NCI-H128 (cell line): ENCODE measurements at regions not wholly inside any gene's neighbourhood (a gene's known extent, or its start where the extent isn't known, plus 50 kb on each side); places are given as distances from the start of the nearest gene placed in this dataset.
"Not testable (repeated sequence)": the region's sequence is repeated elsewhere in the genome, so short reads cannot be mapped to it uniquely, and the experiment has no call there.

ENCODE experiments used
- DNase-seq: peaks from one replicate; lab custom pipeline; 2025; ENCODE audit not compliant: unreplicated experiment; lab: John Stamatoyannopoulos, UW

GRCh38 chr5:18653216-18653752 lies 1019.0 kb downstream of the TAF11L14 start:
- no peak for DNase-seq

DNA sequence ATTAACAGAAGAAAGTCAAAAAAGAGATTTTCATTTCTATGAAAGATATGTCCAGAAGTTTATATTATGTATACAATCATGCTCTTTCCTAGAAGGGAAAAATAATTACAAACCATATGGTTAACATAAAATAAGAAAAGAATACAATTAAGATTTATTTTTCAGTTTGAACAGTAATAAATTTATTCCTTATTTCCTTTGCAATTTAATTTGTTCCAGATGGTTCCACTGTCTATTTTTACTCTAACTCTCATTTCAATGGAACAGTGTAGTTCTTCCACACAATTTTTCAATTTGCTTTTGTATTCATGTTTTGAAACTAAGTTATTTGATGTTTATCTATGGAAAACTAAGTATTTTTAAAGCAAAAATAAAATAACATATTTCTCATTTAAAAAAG lies 1026.3 kb downstream of the TAF11L14 start:
- DNase-seq: no peak

DNA sequence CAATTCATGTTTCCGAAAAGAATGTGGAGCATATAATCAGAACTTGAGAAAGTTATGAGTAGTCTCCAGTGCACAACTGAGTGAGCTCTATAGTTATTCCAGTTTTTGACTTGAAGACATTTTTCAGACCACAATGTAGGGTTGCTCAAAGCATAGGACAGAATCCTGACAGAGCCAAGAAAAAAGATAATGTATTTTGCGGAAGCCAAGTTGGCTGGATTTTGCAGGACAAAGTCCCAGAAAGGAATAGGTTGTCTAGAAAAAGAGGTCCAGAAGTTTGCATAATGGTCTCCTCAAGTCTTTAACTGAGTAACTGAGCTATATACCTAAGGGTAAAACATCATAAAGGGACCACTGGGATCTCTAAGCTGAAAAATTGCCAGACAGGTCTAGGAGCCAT lies 1028.0 kb downstream of the TAF11L14 start:
- no peak for DNase-seq

DNA sequence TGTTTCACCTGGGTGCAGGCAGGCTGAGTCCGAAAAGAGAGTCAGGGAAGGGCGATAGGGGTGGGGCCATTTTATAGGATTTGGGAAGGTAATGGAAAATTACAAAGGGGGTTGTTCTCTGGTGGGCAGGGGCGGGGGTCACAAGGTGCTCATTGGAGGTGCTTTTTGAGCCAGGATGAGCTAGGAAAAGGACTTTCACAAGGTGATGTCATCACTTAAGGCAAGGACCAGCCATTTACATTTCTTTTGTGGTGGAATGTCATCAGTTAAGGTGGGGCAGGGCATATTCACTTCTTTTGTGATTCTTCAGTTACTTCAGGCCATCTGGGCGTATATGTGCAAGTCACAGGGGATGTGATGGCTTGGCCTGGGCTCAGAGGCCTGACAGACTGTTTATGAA lies 1040.0 kb downstream of the TAF11L14 start:
- not testable (repeated sequence) for DNase-seq

GRCh38 chr5:18675041-18675440 lies 1040.8 kb downstream of the TAF11L14 start:
- no peak for DNase-seq

DNA sequence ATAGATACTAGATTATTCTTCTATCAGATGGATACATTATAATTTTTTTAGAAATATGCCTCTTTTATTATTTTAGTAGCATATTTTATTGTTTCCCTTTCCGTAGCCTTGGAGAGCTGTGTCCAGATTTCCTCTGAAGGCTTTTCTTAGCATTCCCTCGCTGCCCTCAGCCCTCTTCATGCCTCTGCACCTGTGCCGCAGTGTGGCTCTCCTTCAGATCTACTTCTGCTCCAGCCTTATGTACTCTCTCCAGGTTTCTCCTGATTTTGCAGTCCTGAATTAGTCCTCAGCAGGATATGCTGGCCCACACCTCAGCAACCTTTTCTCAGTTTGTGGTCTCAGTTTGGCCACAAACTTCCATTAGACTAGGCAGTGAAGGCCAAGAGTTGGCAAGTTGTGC lies 1052.0 kb downstream of the TAF11L14 start:
- DNase-seq: no peak

DNA sequence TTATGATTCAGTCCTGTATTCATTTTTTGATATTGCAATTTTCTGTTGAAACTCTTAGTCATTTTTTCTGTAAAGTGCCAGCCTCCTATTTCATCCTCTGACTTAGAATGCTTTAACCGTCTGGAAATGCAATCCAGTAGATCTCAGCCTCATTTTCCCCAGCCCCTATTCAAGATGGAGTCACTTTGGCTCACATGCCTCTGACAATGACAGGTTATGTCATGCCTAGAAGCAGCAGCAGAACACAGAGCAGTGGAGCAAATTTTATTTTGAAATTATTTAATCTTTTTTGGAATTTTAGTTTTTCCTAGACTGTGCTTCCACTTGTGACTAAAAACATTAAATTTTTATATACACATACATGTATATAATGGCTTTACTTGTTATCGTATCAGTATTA lies 1053.2 kb downstream of the TAF11L14 start:
- DNase-seq: no peak

DNA sequence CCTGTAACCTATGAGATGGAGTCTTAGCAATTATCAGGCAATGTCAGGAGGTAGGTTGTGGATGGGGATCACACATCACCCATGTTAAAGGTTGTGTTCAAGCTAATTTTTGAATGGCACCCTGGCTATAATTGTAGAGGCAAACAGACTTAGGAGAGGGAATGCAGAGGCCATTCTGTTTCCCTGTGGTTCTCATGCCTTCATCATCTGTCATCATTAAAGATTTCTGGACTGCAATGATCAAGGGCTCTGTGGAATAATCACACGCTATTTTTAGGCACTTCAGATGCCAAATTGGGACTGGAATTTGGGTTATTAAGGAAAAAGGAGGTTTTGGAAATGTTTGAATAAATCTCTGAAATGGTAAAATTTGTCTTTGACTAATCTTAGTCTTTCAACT lies 1065.4 kb downstream of the TAF11L14 start:
- no peak for DNase-seq

DNA sequence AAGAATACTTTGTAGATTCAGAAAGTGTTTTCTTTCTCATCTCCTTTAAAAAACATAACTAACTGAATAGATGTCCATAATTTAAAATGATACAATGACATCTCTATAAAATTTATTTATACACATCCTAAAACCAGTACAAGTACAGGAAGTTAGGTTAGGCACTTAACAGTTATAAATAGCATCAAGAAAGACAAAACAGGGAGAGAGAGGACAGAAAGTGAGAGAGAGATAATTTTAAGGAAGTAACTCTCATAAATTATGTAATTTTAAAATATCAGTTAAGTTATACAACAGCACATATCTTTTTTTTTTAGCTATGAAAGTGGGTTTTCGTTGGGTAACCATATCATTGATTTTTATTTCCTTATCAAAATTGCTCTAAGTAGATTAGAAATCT lies 1068.6 kb downstream of the TAF11L14 start:
- no peak for DNase-seq

GRCh38 chr5:18712936-18713485 lies 1078.8 kb downstream of the TAF11L14 start:
- DNase-seq: no peak

DNA sequence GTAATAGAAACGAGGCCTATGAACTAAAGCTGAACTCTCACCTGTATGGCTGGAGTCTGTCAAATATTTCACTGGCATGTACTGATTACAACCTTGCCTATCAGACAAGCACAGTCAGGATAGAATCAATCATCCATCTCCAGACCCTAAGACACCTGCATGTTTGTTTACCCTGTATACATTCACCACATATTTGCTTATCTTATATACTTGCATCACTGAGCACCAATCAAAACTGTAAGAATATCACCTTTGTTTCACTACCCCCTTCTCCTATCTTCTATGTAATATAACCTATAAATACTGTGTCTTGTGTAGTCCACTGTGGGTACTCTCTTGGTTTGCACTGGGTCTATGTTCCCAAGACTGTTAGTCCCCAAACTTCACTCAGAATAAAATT lies 1085.7 kb downstream of the TAF11L14 start:
- no peak for DNase-seq

- no peak for DNase-seq
Measured at GRCh38 chr5:18732556-18733479, 1098.6 kb downstream of the TAF11L14 start.

GRCh38 chr5:18736051-18736398 lies 1101.8 kb downstream of the TAF11L14 start:
- DNase-seq: no peak

DNA sequence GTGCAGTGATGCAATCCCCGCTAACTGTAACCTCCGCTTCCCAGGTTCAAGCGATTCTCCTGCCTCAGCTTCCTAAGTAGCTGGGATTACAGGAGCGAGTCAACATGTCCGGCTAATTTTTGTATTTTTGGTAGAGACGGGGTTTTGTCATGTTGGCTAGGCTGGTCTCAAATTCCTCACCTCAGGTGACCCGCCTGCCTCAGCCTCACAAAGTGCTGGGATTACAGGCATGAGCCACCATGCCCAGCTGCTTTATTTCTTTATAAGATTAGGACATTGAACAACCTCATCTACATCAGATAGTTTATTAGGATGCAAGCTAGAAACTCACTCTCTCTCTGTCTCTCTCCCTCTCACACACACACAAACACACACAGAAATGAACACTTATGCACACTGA lies 1102.5 kb downstream of the TAF11L14 start:
- DNase-seq: not testable (repeated sequence)

GRCh38 chr5:18740301-18740700 lies 1106.0 kb downstream of the TAF11L14 start:
- DNase-seq: no peak

DNA sequence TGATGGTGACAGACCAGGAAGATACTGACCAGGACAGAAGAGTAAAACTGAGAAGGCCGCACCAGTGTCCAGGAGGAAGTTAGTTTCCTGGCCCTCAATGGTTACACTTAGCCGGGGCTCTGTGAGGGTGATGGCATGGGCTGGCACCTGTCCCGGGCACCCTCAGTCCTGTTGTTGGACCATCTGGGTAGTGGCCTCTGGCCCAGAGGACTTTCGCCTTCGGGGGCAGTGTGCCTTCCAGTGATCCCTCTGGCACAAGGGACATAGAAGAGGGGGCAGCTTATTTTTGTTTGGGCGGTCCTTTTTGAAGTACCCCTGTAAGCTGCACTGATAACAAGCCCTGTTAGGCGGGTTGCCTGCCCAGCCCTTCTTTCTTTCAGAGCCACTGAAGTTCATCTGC lies 1108.6 kb downstream of the TAF11L14 start:
- DNase-seq: no peak

DNA sequence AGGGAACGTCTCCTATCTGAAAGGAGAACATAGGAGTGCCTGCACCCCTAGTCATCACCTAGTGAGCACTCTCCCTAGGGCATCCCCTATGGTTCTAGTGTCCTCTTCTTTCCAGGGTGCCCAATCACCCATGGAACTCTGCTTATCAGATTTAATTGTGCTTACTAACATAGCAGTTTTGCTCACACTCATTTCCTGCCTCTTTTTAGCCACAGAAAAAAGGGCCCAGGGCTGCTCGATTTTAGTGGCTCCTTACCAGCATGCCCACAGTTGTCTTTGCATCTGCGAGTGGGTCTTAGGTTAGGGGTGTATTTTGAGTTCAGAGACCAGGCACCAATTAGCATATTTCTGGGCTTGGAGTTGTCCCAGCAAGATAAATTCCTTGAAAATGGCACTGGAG lies 1110.2 kb downstream of the TAF11L14 start:
- no peak for DNase-seq

DNA sequence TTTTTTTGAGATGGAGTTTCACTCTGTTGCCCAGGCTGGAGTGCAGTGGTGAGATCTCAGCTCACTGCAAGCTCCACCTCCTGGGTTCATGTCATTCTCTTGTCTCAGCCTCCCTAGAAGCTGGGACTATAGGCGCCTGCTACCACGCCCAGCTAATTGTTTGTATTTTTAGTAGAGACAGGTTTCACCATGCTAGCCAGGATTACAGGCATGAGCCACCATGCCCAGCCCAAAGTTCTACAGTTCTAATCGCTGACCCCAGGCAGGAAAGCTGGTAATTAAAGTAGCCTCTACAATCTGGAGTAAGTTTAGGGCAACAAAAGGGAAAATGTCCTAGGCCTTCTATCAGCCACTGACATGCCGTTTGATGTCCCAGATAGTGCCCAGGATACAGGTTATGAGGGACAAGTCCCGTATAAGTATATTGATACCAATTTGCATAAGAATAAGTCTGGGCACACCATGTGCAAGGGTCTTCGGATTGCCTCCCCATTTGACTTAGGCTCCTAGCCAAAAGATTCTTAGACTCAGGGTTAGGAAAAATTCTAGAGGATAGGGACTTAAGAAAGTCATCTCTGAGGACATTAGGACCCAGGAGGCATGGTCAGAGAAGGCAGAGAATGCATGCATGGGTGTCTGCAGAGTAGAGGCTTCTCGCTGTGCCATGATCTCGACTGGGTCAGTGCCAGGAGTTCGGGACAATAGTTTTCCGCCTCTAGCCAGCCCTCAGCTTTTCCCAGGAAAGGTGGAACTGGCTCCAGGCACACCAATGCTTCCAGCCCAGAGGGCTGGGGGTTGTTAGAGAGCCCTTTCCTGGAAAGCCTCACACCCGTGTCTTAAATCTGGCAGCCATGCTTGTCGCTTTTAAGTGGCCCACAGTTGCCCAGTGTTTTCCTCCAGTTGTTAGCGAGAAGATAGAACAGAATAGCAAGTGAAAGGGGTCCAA lies 1111.1 kb downstream of the TAF11L14 start:
- peak; percentile 30 for DNase-seq

DNA sequence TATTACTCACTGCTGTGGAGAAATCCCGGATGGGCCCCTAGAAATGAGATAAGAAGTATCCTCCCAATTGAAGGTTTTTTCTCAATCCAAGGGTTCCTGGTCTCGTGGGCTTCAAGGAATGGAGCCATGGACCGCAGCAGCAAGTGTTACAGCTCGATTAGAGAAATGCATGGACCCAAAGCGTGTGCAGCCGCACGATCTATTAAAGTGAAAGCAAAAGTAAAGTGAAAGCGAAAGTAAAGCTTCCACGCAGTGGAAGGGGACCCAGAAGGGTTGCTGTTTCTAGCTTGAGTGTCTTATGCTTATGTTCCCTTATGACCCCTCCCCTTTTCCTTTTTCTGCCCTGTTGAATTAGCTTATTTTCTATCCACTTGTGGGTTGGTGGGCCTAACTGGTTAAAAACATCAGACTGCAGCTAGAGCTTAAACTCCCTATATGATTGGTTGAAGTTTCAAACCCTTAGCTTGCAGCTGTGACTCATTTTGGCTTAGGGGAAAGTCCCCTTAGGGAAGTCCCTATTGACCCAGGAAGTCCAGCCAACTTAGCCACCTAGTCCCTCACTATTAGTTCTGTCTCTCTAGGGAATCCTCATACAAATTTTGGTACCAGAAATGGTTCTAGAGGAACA lies 1111.8 kb downstream of the TAF11L14 start:
- DNase-seq: peak; percentile 30

- no peak for DNase-seq
Measured at GRCh38 chr5:18749763-18750162, 1115.5 kb downstream of the TAF11L14 start.

DNA sequence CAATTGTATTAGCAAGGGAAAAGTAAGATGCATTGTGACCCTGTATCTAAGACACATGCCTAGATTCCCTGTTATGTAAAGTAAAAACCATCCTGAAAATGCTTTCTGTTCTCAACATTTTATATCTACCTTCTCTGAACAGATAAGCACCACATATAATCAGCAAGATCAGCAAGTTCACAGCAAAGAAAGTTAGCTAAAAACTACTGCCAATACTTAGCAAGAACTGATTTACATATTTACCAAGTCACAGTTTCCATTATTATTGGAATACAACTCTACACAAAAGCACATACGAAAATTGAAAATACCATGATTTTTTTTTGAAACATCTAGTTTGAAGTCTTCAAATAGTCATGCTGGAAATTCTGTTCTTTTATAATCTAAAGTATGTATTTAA lies 1118.1 kb downstream of the TAF11L14 start:
- no peak for DNase-seq
